Suprapubic skin (tissue), 4 donors: ENCODE measurements at regions not wholly inside any gene's neighbourhood (a gene's known extent, or its start where the extent isn't known, plus 50 kb on each side); places are given as distances from the start of the nearest gene placed in this dataset.

Experiments used
- DNase-seq, 2 donors: peaks; one replicate each; pipeline ENCODE4 v3.0.0-alpha.2; 2019; ENCODE audit warnings: low spot score in 2 of 2
- H3K27ac ChIP-seq: fragments of 200-600 bp; sonication (generic); one replicate; pipeline ENCODE4 v1.5.1; 2019
- H3K27me3 ChIP-seq: fragments of 200-600 bp; sonication (generic); one replicate; pipeline ENCODE4 v1.5.1; 2019
- H3K36me3 ChIP-seq: fragments of 200-600 bp; sonication (generic); one replicate; pipeline ENCODE4 v1.5.1; 2019
- H3K4me1 ChIP-seq: fragments of 200-600 bp; sonication (generic); one replicate; pipeline ENCODE4 v1.5.1; 2019
- H3K4me3 ChIP-seq: fragments of 200-600 bp; sonication (generic); one replicate; pipeline ENCODE4 v1.5.1; 2019; ENCODE audit warnings: mild to moderate bottlenecking
- H3K9me3 ChIP-seq: fragments of 200-600 bp; sonication (generic); one replicate; pipeline ENCODE4 v1.5.1; 2019
- CTCF ChIP-seq, 2 donors: fragments of 200-600 bp in 1 of 2; fragments of 450-650 bp in 1 of 2; sonication (generic) in 1 of 2; IDR thresholded peaks; one replicate each; pipeline ENCODE4 v1.5.1; 2016 to 2019; ENCODE audit warnings: antibody characterized with exemption in 2 of 2, mild to moderate bottlenecking in 1 of 2, moderate library complexity in 1 of 2
- EP300 ChIP-seq: sonication (generic); formaldehyde crosslinking; IDR thresholded peaks from one replicate; pipeline ENCODE4 v1.6.1; 2017; ENCODE audit warnings: antibody characterized with exemption
- POLR2A ChIP-seq, 2 donors: fragments of 450-650 bp; IDR thresholded peaks; one replicate each; pipeline ENCODE4 v1.6.1; 2017; ENCODE audit warnings: antibody characterized with exemption in 2 of 2, mild to moderate bottlenecking in 2 of 2, moderate library complexity in 2 of 2
- POLR2AphosphoS5 ChIP-seq, 3 donors: sonication (generic); formaldehyde crosslinking; IDR thresholded peaks; one replicate each; pipeline ENCODE4 v1.6.1; 2017; ENCODE audit warnings: antibody characterized with exemption in 3 of 3
- WGBS: methylation state at CpG from one replicate; pipeline ENCODE4 v1.1.5; 2018; 5-methylcytosine and 5-hydroxymethylcytosine counted together

GRCh38 chr4:22984390-22984789, 291.7 kb downstream of the GBA3 start:
- Histone ChIP-seq H3K9me3 (no peaks in the 10 kb centered on the region), H3K4me1 (no peaks in the 10 kb centered on the region), H3K4me3 (no peak overlapping the region), H3K27me3 (no peaks in the 10 kb centered on the region), H3K36me3 (no peaks in the 10 kb centered on the region), H3K27ac (no peak overlapping the region)
- 85% methylated on average over 2 of the region's 2 CpGs for WGBS
- TF ChIP-seq POLR2A (IDR thresholded peaks at IDR 0.05), result no peak
- no peak for TF ChIP-seq CTCF (IDR thresholded peaks at IDR 0.05)
- no peak for TF ChIP-seq EP300
- TF ChIP-seq POLR2AphosphoS5 (IDR thresholded peaks at IDR 0.05), result no peak
- DNase-seq, result no peak

- no peaks in the 10 kb centered on the region for H3K36me3 ChIP-seq
- no peak overlapping the region for H3K4me3 ChIP-seq
- no peak overlapping the region for H3K27ac ChIP-seq
- no peak for TF ChIP-seq EP300
- TF ChIP-seq POLR2AphosphoS5 (IDR thresholded peaks at IDR 0.05), result no peak
- TF ChIP-seq POLR2A (IDR thresholded peaks at IDR 0.05), result no peak
- TF ChIP-seq CTCF (IDR thresholded peaks at IDR 0.05), result no peak
- no peaks in the 10 kb centered on the region for H3K4me1 ChIP-seq
- no peak for DNase-seq
- H3K27me3 ChIP-seq, result no peaks in the 10 kb centered on the region
- peaks cover 4% of the 10 kb centered on the region for H3K9me3 ChIP-seq
These were observed 285.9 kb downstream of the GBA3 start for GRCh38 chr4:22978656-22979055.

- Histone ChIP-seq H3K4me1 (no peaks in the 10 kb centered on the region), H3K27me3 (no peaks in the 10 kb centered on the region), H3K27ac (no peak overlapping the region), H3K9me3 (peaks cover 2% of the 10 kb centered on the region), H3K4me3 (no peak overlapping the region), H3K36me3 (no peaks in the 10 kb centered on the region)
- no peak for DNase-seq
- TF ChIP-seq POLR2AphosphoS5 (IDR thresholded peaks at IDR 0.05), result no peak
- no peak for TF ChIP-seq CTCF (IDR thresholded peaks at IDR 0.05)
- TF ChIP-seq EP300, result no peak
- no peak for TF ChIP-seq POLR2A (IDR thresholded peaks at IDR 0.05)
- WGBS, result 82% methylated on average over 1 of the region's 1 CpG
These were observed 277.9 kb downstream of the GBA3 start for GRCh38 chr4:22970665-22971064.

- Histone ChIP-seq H3K36me3 (no peaks in the 10 kb centered on the region), H3K9me3 (peaks cover 3% of the 10 kb centered on the region), H3K4me3 (no peak overlapping the region), H3K27ac (no peak overlapping the region), H3K27me3 (no peaks in the 10 kb centered on the region), H3K4me1 (no peaks in the 10 kb centered on the region)
- no peak for DNase-seq
- WGBS, result 45% methylated on average over 4 of the region's 4 CpGs
- no peak for TF ChIP-seq EP300
- TF ChIP-seq POLR2A (IDR thresholded peaks at IDR 0.05), result no peak
- no peak for TF ChIP-seq CTCF (IDR thresholded peaks at IDR 0.05)
- TF ChIP-seq POLR2AphosphoS5 (IDR thresholded peaks at IDR 0.05), result no peak
These were observed 276.7 kb downstream of the GBA3 start for GRCh38 chr4:22969287-22969896.

GRCh38 chr4:22962295-22962694, 269.6 kb downstream of the GBA3 start:
- no peak for DNase-seq
- Histone ChIP-seq H3K27ac (no peak overlapping the region), H3K4me3 (no peak overlapping the region), H3K36me3 (no peaks in the 10 kb centered on the region), H3K27me3 (no peaks in the 10 kb centered on the region), H3K4me1 (no peaks in the 10 kb centered on the region), H3K9me3 (peaks cover 3% of the 10 kb centered on the region)
- WGBS, result 34% methylated on average over 4 of the region's 4 CpGs
- TF ChIP-seq CTCF (IDR thresholded peaks at IDR 0.05) (no peak), EP300 (no peak), POLR2A (IDR thresholded peaks at IDR 0.05) (no peak), POLR2AphosphoS5 (IDR thresholded peaks at IDR 0.05) (no peak)
